SJCRH30 (cell line): ENCODE measurements at regions not wholly inside any gene's neighbourhood (a gene's known extent, or its start where the extent isn't known, plus 50 kb on each side); places are given as distances from the start of the nearest gene placed in this dataset.

Source experiments
- DNase-seq, 2 experiments: peaks; one replicate each; pipeline ENCODE4 v3.0.0-alpha.2; 2015 to 2020
- H3K27ac ChIP-seq: fragments of 250-450 bp; sonication (Bioruptor Pico); 2 replicates; pipeline ENCODE4 v1.5.1; 2020; ENCODE audit warnings: mild to moderate bottlenecking, moderate library complexity
- H3K27me3 ChIP-seq: fragments of 250-450 bp; sonication (Bioruptor Pico); 2 replicates; pipeline ENCODE4 v1.5.1; 2020; ENCODE audit warnings: mild to moderate bottlenecking, moderate library complexity
- H3K36me3 ChIP-seq: fragments of 250-450 bp; sonication (Bioruptor Pico); 2 replicates; pipeline ENCODE4 v1.5.1; 2020; ENCODE audit warnings: mild to moderate bottlenecking, moderate library complexity
- H3K4me1 ChIP-seq: fragments of 250-450 bp; sonication (Bioruptor Pico); 2 replicates; pipeline ENCODE4 v1.5.1; 2020; ENCODE audit warnings: mild to moderate bottlenecking, moderate library complexity
- H3K4me3 ChIP-seq: fragments of 250-450 bp; sonication (Bioruptor Pico); 2 replicates; pipeline ENCODE4 v1.5.1; 2020; ENCODE audit warnings: mild to moderate bottlenecking, moderate library complexity
- H3K9me3 ChIP-seq: fragments of 250-450 bp; sonication (Bioruptor Pico); replicated peaks from 2 replicates; pipeline ENCODE4 v1.5.1; 2020; ENCODE audit warnings: mild to moderate bottlenecking, moderate library complexity

- DNase-seq, result no peak
- Histone ChIP-seq H3K4me3 (no peak overlapping the region), H3K9me3 (no peaks in the 10 kb centered on the region), H3K4me1 (no peaks in the 10 kb centered on the region), H3K27ac (no peak overlapping the region), H3K27me3 (no peaks in the 10 kb centered on the region), H3K36me3 (no peaks in the 10 kb centered on the region)
Observed at GRCh38 chr10:88209837-88210561, 346.6 kb downstream of the PTEN start.

- no peak for DNase-seq
- no peaks in the 10 kb centered on the region for H3K36me3 ChIP-seq
- H3K4me3 ChIP-seq, result no peak overlapping the region
- no peaks in the 10 kb centered on the region for H3K27me3 ChIP-seq
- H3K4me1 ChIP-seq, result no peaks in the 10 kb centered on the region
- no peaks in the 10 kb centered on the region for H3K9me3 ChIP-seq
- no peak overlapping the region for H3K27ac ChIP-seq
Observed at GRCh38 chr10:88211230-88211629, 347.8 kb downstream of the PTEN start.

- Histone ChIP-seq H3K36me3 (no peaks in the 10 kb centered on the region), H3K9me3 (no peaks in the 10 kb centered on the region), H3K27ac (no peak overlapping the region), H3K4me1 (no peaks in the 10 kb centered on the region), H3K4me3 (no peak overlapping the region), H3K27me3 (no peaks in the 10 kb centered on the region)
- no peak for DNase-seq
Observed at GRCh38 chr10:88212069-88212468, 348.6 kb downstream of the PTEN start.

- Histone ChIP-seq H3K9me3 (no peaks in the 10 kb centered on the region), H3K4me1 (no peaks in the 10 kb centered on the region), H3K36me3 (no peaks in the 10 kb centered on the region), H3K27ac (no peak overlapping the region), H3K27me3 (no peaks in the 10 kb centered on the region), H3K4me3 (no peak overlapping the region)
- DNase-seq, result no peak
Observed at GRCh38 chr10:88213065-88213605, 349.7 kb downstream of the PTEN start.

- no peaks in the 10 kb centered on the region for H3K36me3 ChIP-seq
- no peaks in the 10 kb centered on the region for H3K4me1 ChIP-seq
- no peak for DNase-seq
- H3K9me3 ChIP-seq, result no peaks in the 10 kb centered on the region
- no peaks in the 10 kb centered on the region for H3K27me3 ChIP-seq
- no peak overlapping the region for H3K4me3 ChIP-seq
- no peak overlapping the region for H3K27ac ChIP-seq
Observed at GRCh38 chr10:88216976-88217375, 353.6 kb downstream of the PTEN start.

- H3K27me3 ChIP-seq, result no peaks in the 10 kb centered on the region
- H3K36me3 ChIP-seq, result no peaks in the 10 kb centered on the region
Observed at GRCh38 chr10:88218362-88218761, 354.9 kb downstream of the PTEN start.

GRCh38 chr10:88219753-88220152 is 356.3 kb downstream of the PTEN start:
- no peaks in the 10 kb centered on the region for H3K9me3 ChIP-seq
- H3K4me1 ChIP-seq, result no peaks in the 10 kb centered on the region
- H3K4me3 ChIP-seq, result no peak overlapping the region
- H3K36me3 ChIP-seq, result no peaks in the 10 kb centered on the region
- no peaks in the 10 kb centered on the region for H3K27me3 ChIP-seq
- no peak for DNase-seq
- H3K27ac ChIP-seq, result no peak overlapping the region

More at GRCh38 chr10:88218362-88218761, 354.9 kb downstream of the PTEN start:
- no peak overlapping the region for H3K27ac ChIP-seq
- DNase-seq, result no peak
- no peak overlapping the region for H3K4me3 ChIP-seq
- no peaks in the 10 kb centered on the region for H3K4me1 ChIP-seq
- no peaks in the 10 kb centered on the region for H3K9me3 ChIP-seq

- no peaks in the 10 kb centered on the region for H3K36me3 ChIP-seq
Observed at GRCh38 chr10:88221010-88221973, 357.9 kb downstream of the PTEN start.

GRCh38 chr10:88222881-88223280 is 359.5 kb downstream of the PTEN start:
- H3K27me3 ChIP-seq, result no peaks in the 10 kb centered on the region
- no peaks in the 10 kb centered on the region for H3K36me3 ChIP-seq
- H3K4me1 ChIP-seq, result no peaks in the 10 kb centered on the region

More at GRCh38 chr10:88221010-88221973, 357.9 kb downstream of the PTEN start:
- no peaks in the 10 kb centered on the region for H3K27me3 ChIP-seq
- DNase-seq, result no peak
- H3K4me3 ChIP-seq, result no peak overlapping the region
- H3K27ac ChIP-seq, result no peak overlapping the region
- no peaks in the 10 kb centered on the region for H3K9me3 ChIP-seq
- H3K4me1 ChIP-seq, result no peaks in the 10 kb centered on the region

More at GRCh38 chr10:88222881-88223280, 359.5 kb downstream of the PTEN start:
- DNase-seq, result no peak
- Histone ChIP-seq H3K9me3 (no peaks in the 10 kb centered on the region), H3K27ac (no peak overlapping the region), H3K4me3 (no peak overlapping the region)
